B cell (primary cell): ENCODE measurements at regions not wholly inside any gene's neighbourhood (a gene's known extent, or its start where the extent isn't known, plus 50 kb on each side); places are given as distances from the start of the nearest gene placed in this dataset.

ENCODE experiments used
- EZH2 ChIP-seq: IDR thresholded peaks from 2 replicates; pipeline ENCODE4 v1.6.1; 2012; ENCODE audit warnings: borderline replicate concordance, low read depth, mild to moderate bottlenecking, moderate library complexity, low read length; ENCODE audit not compliant: insufficient read depth, poor library complexity, severe bottlenecking
- TF ChIP-seq, protein P1 (sequence below): fragments of 200-600 bp; IDR thresholded peaks from one replicate; pipeline ENCODE4 v1.8.0; 2022; ENCODE audit warnings: antibody characterized with exemption, mild to moderate bottlenecking

DNA sequence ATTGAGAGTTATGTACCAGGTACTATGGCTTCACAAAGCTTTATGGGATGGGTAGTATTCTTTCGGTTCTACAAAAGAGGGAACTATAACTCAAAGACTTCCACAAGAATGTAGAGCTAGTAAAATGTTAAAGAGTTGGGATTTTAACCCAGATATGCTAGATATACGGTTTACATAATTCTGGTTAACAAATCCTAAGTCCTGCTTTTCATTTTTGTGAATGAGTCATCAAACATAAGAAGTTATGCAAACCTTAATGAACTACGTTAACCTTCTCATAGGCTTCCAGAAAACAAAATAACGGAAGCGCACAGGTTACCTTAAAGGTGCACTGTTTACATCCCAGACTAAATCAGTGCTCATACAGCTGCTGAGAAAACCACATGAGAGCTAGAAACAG lies 1049.3 kb downstream of the MCTP2 start:
- TF ChIP-seq, protein P1, sequence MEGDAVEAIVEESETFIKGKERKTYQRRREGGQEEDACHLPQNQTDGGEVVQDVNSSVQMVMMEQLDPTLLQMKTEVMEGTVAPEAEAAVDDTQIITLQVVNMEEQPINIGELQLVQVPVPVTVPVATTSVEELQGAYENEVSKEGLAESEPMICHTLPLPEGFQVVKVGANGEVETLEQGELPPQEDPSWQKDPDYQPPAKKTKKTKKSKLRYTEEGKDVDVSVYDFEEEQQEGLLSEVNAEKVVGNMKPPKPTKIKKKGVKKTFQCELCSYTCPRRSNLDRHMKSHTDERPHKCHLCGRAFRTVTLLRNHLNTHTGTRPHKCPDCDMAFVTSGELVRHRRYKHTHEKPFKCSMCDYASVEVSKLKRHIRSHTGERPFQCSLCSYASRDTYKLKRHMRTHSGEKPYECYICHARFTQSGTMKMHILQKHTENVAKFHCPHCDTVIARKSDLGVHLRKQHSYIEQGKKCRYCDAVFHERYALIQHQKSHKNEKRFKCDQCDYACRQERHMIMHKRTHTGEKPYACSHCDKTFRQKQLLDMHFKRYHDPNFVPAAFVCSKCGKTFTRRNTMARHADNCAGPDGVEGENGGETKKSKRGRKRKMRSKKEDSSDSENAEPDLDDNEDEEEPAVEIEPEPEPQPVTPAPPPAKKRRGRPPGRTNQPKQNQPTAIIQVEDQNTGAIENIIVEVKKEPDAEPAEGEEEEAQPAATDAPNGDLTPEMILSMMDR, result no peak
- no peak for TF ChIP-seq EZH2
